ENCODE measurements at regions not wholly inside any gene's neighbourhood (a gene's known extent, or its start where the extent isn't known, plus 50 kb on each side); places are given as distances from the start of the nearest gene placed in this dataset.

DNA sequence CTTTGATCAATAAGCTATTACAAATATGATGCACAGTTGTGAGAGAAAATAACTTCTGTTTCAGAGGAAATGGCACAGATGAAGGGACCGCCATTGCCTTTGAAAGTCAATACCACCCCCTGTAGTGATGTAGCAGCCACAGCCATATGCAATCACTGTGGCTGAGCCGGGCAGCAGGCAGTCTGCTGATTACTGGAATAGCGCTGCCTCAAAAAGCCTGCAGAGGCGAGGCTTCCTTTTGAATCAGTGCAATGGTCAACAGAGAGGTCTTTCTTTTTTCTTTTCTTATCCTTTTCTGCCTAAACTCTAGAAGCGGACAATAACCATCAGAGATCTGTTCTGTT, 265.1 kb upstream of the TAS2R1 start (continued):
- no peak for TF ChIP-seq SP1 (IDR thresholded peaks at IDR 0.05; ENCODE audit: low read depth)
- no peak for TF ChIP-seq SIN3A (IDR thresholded peaks at IDR 0.05; ENCODE audit: low read depth)
- TF ChIP-seq, protein P1, sequence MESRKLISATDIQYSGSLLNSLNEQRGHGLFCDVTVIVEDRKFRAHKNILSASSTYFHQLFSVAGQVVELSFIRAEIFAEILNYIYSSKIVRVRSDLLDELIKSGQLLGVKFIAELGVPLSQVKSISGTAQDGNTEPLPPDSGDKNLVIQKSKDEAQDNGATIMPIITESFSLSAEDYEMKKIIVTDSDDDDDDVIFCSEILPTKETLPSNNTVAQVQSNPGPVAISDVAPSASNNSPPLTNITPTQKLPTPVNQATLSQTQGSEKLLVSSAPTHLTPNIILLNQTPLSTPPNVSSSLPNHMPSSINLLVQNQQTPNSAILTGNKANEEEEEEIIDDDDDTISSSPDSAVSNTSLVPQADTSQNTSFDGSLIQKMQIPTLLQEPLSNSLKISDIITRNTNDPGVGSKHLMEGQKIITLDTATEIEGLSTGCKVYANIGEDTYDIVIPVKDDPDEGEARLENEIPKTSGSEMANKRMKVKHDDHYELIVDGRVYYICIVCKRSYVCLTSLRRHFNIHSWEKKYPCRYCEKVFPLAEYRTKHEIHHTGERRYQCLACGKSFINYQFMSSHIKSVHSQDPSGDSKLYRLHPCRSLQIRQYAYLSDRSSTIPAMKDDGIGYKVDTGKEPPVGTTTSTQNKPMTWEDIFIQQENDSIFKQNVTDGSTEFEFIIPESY (IDR thresholded peaks at IDR 0.05; ENCODE audit: extremely low read depth, insufficient replicate concordance, low read length) = no peak
- no peak for TF ChIP-seq EGR1 (IDR thresholded peaks at IDR 0.05; ENCODE audit: low read depth)
- TF ChIP-seq YY1 (IDR thresholded peaks at IDR 0.05; ENCODE audit: extremely low read depth, insufficient replicate concordance, low read depth, low read length) = no peak
- TF ChIP-seq ZFX (IDR thresholded peaks at IDR 0.05) = no peak
- no peak for TF ChIP-seq EZH2 (IDR thresholded peaks at IDR 0.05)
- TF ChIP-seq POLR2AphosphoS5 (IDR thresholded peaks at IDR 0.05; ENCODE audit: low read depth, low read length) = no peak

DNA sequence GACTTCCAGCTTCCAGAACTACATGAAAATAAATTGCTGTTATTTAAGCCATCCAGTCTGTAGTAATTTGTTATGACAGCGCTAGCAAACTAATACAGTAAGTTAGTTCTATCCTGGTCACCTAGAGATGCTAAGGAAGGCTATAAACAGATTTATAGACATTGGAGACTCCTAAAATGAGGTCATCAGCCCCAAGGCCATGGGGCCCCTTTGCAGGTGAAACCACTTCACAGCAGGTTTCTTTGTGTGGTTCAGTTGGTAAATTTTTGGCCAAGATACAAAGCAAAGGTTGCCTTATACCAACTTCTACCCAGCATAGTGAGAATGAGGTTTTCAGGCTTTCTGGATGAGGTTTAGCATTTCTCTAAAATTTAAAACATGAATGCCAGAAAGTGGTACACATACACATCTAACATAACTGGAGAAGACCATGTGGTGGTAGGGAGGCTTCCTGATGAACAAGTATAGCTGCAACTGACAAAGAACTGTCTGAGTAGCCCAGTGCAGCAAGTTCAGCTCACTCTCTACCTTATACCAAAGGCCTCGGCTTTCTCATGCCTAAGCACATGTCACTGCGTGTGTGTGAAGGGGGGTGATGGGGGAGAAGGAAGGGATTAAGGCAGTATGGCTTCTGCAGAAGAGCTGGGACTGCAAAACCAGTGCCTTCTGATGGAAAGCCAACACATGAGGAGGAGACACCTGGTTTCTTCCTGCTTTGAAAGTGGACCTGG, 264.6 kb upstream of the TAS2R1 start:
- TF ChIP-seq EGR1 (IDR thresholded peaks at IDR 0.05; ENCODE audit: low read depth) = no peak
- TF ChIP-seq SIN3A (IDR thresholded peaks at IDR 0.05; ENCODE audit: low read depth) = no peak
- no peak for TF ChIP-seq ZFX (IDR thresholded peaks at IDR 0.05)
- TF ChIP-seq ELF1 (IDR thresholded peaks at IDR 0.05; ENCODE audit: borderline replicate concordance, low read depth) = no peak
- no peak for TF ChIP-seq ZNF274 (IDR thresholded peaks at IDR 0.05; ENCODE audit: low read depth, low read length)
- no peak for TF ChIP-seq FOSL1 (IDR thresholded peaks at IDR 0.05; ENCODE audit: low read depth)
- TF ChIP-seq RAD21 (IDR thresholded peaks at IDR 0.05; ENCODE audit: low read depth) = no peak
- TF ChIP-seq, protein P2, sequence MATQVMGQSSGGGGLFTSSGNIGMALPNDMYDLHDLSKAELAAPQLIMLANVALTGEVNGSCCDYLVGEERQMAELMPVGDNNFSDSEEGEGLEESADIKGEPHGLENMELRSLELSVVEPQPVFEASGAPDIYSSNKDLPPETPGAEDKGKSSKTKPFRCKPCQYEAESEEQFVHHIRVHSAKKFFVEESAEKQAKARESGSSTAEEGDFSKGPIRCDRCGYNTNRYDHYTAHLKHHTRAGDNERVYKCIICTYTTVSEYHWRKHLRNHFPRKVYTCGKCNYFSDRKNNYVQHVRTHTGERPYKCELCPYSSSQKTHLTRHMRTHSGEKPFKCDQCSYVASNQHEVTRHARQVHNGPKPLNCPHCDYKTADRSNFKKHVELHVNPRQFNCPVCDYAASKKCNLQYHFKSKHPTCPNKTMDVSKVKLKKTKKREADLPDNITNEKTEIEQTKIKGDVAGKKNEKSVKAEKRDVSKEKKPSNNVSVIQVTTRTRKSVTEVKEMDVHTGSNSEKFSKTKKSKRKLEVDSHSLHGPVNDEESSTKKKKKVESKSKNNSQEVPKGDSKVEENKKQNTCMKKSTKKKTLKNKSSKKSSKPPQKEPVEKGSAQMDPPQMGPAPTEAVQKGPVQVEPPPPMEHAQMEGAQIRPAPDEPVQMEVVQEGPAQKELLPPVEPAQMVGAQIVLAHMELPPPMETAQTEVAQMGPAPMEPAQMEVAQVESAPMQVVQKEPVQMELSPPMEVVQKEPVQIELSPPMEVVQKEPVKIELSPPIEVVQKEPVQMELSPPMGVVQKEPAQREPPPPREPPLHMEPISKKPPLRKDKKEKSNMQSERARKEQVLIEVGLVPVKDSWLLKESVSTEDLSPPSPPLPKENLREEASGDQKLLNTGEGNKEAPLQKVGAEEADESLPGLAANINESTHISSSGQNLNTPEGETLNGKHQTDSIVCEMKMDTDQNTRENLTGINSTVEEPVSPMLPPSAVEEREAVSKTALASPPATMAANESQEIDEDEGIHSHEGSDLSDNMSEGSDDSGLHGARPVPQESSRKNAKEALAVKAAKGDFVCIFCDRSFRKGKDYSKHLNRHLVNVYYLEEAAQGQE (IDR thresholded peaks at IDR 0.05; ENCODE audit: low read depth) = no peak
- TF ChIP-seq SP1 (IDR thresholded peaks at IDR 0.05; ENCODE audit: low read depth) = no peak
- TF ChIP-seq CBX3 (IDR thresholded peaks at IDR 0.05; ENCODE audit: low read depth) = no peak
- TF ChIP-seq, protein P1 (IDR thresholded peaks at IDR 0.05; ENCODE audit: extremely low read depth, insufficient replicate concordance, low read length) = no peak
- TF ChIP-seq JUND (IDR thresholded peaks at IDR 0.05) = no peak
- TF ChIP-seq EZH2phosphoT487 (IDR thresholded peaks at IDR 0.05; ENCODE audit: borderline replicate concordance) = no peak
- TF ChIP-seq POLR2AphosphoS5 (IDR thresholded peaks at IDR 0.05; ENCODE audit: low read depth, low read length) = no peak
- no peak for TF ChIP-seq YY1 (IDR thresholded peaks at IDR 0.05; ENCODE audit: extremely low read depth, insufficient replicate concordance, low read depth, low read length)
- TF ChIP-seq CEBPB (IDR thresholded peaks at IDR 0.05; ENCODE audit: low read depth) = no peak
- intact Hi-C loops (cut with micrococcal nuclease) = no loop called here
- Histone ChIP-seq H3K9me2 (ENCODE audit: insufficient read depth) (no peaks in the 10 kb centered on the region), H3K9me3 (ENCODE audit: control insufficient read depth in 1 of 2, insufficient read depth in 1 of 2, low read depth in 1 of 2, low read length in 2 of 2) (no peaks in the 10 kb centered on the region), H3K79me2 (ENCODE audit: insufficient read depth, low read length) (no peaks in the 10 kb centered on the region), H3K4me2 (ENCODE audit: low read length) (no peak overlapping the region), H3K4me1 (ENCODE audit: control insufficient read depth in 1 of 2, insufficient read depth in 2 of 2, low read length in 2 of 2) (no peaks in the 10 kb centered on the region), H3K27ac (ENCODE audit: low read depth, low read length) (no peak overlapping the region), H4K20me1 (ENCODE audit: insufficient read depth) (no peaks in the 10 kb centered on the region), H2AFZ (ENCODE audit: low read depth, low read length, poor library complexity, severe bottlenecking) (no peak overlapping the region), H3K4me3 (replicated peaks in 1 of 2; ENCODE audit: low read depth in 1 of 2, low read length in 2 of 2) (no peak overlapping the region), H3K9ac (ENCODE audit: low read length) (no peak overlapping the region), H3K27me3 (ENCODE audit: insufficient read depth, low read length) (peaks cover 4% of the 10 kb centered on the region; the same call in 1 of the 2 replicates), H3K36me3 (ENCODE audit: control insufficient read depth in 1 of 2, insufficient read depth in 2 of 2, low read length in 2 of 2) (no peaks in the 10 kb centered on the region)
- DNase-seq (ENCODE audit: low read depth, low spot score) (no peak), ATAC-seq (no peak)
- POLR2A ChIA-PET = no interaction called here
- BruUV-seq (replicated peaks) = no TSS peak
- CTCF ChIA-PET = no interaction called here
- RAD21 ChIA-PET (ENCODE audit: low non-redundant PET in 1 of 2, low total read pairs in 2 of 2, uncharacterized antibody in 2 of 2, unreplicated experiment in 2 of 2) = no interaction called here
